GM12878 (cell line): ENCODE measurements at regions not wholly inside any gene's neighbourhood (a gene's known extent, or its start where the extent isn't known, plus 50 kb on each side); places are given as distances from the start of the nearest gene placed in this dataset.

ENCODE experiments used
- ATAC-seq: fragments of 200-7000 bp; cut with Tn5 transposase; 3 replicates; pipeline ENCODE4 v1.9.1; 2020; ENCODE audit warnings: mild to moderate bottlenecking, moderate library complexity
- BruUV-seq: library from RNA; stranded (reverse); fragments of 400-500 nt; replicated peaks from 2 replicates; lab custom pipeline; 2021; lab: Mats Ljungman, UMichigan
- CTCF ChIA-PET: fragments of 300-600 bp; sonication (Branson Sonifier 250); formaldehyde crosslinking; extraction: SDS; loops from one replicate; lab custom pipeline; 2021; ENCODE audit warnings: inconsistent platforms; lab: Yijun Ruan, JAX
- POLR2A ChIA-PET: fragments of 350-600 bp; formaldehyde crosslinking; extraction: SDS; loops from one replicate; lab custom pipeline; 2021; ENCODE audit warnings: inconsistent platforms; lab: Charles Lee
- RAD21 ChIA-PET: fragments of 300-600 bp; sonication (Branson Sonifier 250); formaldehyde crosslinking; loops from one replicate; lab custom pipeline; 2023; ENCODE audit warnings: antibody characterized with exemption; ENCODE audit not compliant: unreplicated experiment; lab: Charles Lee
- SMC1A ChIA-PET: fragments of 300-600 bp; sonication (Branson Sonifier 250); formaldehyde crosslinking; loops from one replicate; lab custom pipeline; 2023; ENCODE audit not compliant: unreplicated experiment, uncharacterized antibody; lab: Charles Lee
- DNase-seq: peaks from one replicate; pipeline ENCODE4 v3.0.0-alpha.2; 2011; ENCODE audit warnings: low read depth, low spot score
- FAIRE-seq: peaks from 3 replicates; lab custom pipeline; 2011; peaks lifted over from hg19 to GRCh38; lab: Jason Lieb, UNC
- H2AFZ ChIP-seq: 2 replicates; pipeline ENCODE4 v1.6.0; 2011; ENCODE audit warnings: low read depth, low read length, control low read depth; ENCODE audit not compliant: control insufficient read depth
- H3K27ac ChIP-seq: 2 replicates; pipeline ENCODE4 v1.5.1; 2011; ENCODE audit warnings: control low read depth; ENCODE audit not compliant: control insufficient read depth, insufficient read depth
- H3K27me3 ChIP-seq, 2 experiments: replicated peaks in 1 of 2; 2 replicates each; pipeline versions ENCODE4 v1.6.0 to v1.6.1; 2011; ENCODE audit warnings: low read length in 1 of 2; ENCODE audit not compliant: control insufficient read depth in 2 of 2, insufficient read depth in 2 of 2
- H3K36me3 ChIP-seq, 2 experiments: 2 replicates each; pipeline ENCODE4 v1.5.1; 2011; ENCODE audit warnings: low read length in 1 of 2; ENCODE audit not compliant: control insufficient read depth in 2 of 2, insufficient read depth in 2 of 2
- H3K4me1 ChIP-seq: 2 replicates; pipeline ENCODE4 v1.6.1; 2011; ENCODE audit warnings: mild to moderate bottlenecking, low read length, moderate library complexity, mixed read lengths; ENCODE audit not compliant: control insufficient read depth, insufficient read depth
- H3K4me2 ChIP-seq: 2 replicates; pipeline ENCODE4 v1.6.0; 2011; ENCODE audit warnings: control low read depth; ENCODE audit not compliant: control insufficient read depth, insufficient read depth
- H3K4me3 ChIP-seq: fragments of 200-600 bp; sonication (generic); 2 replicates; pipeline ENCODE4 v1.5.1; 2016
- H3K79me2 ChIP-seq: 2 replicates; pipeline ENCODE4 v1.6.0; 2011; ENCODE audit warnings: low read length; ENCODE audit not compliant: control insufficient read depth, insufficient read depth
- H3K9ac ChIP-seq: 2 replicates; pipeline ENCODE4 v1.8.0; 2011; ENCODE audit warnings: low read length, control low read depth, mixed read lengths; ENCODE audit not compliant: control insufficient read depth, insufficient read depth
- H3K9me3 ChIP-seq: replicated peaks from 3 replicates; pipeline ENCODE4 v1.5.1; 2011; ENCODE audit warnings: mild to moderate bottlenecking, low read length; ENCODE audit not compliant: control insufficient read depth, insufficient read depth
- H4K20me1 ChIP-seq: 2 replicates; pipeline ENCODE4 v1.6.0; 2011; ENCODE audit not compliant: control insufficient read depth, insufficient read depth
- RCOR1 ChIP-seq: conservative IDR thresholded peaks from 2 replicates; pipeline ENCODE4 v1.6.1; 2012; ENCODE audit warnings: low read depth, low read length, improper control_type of control experiment
- SMC3 ChIP-seq: IDR thresholded peaks from 2 replicates; pipeline ENCODE4 v1.6.1; 2011; ENCODE audit warnings: low read length, improper control_type of control experiment, borderline replicate concordance
- WGBS: methylation state at CpG from one replicate; pipeline ENCODE4 v1.1.6; 2016; ENCODE audit warnings: low lambda C conversion rate; ENCODE audit not compliant: insufficient replicate concordance, insufficient coverage; ENCODE audit errors: missing lambda C conversion rate; 5-methylcytosine and 5-hydroxymethylcytosine counted together
- in situ Hi-C: fragments of 300-500 bp; cut with MboI; formaldehyde crosslinking; loops from 9 replicates; pipeline ENCODE4 v1.14.3; 2018; ENCODE audit warnings: mixed read lengths
- intact Hi-C: fragments of 100-400 bp; cut with micrococcal nuclease; formaldehyde crosslinking; loops from one replicate; pipeline ENCODE4 v1.14.2; 2022; ENCODE audit not compliant: unreplicated experiment
- TF ChIP-seq, protein P1 (sequence below): IDR thresholded peaks from 2 replicates; pipeline ENCODE4 v1.6.1; 2012; ENCODE audit warnings: low read depth, low read length, improper control_type of control experiment
- TF ChIP-seq, protein P2 (sequence below): fragments of 450-650 bp; IDR thresholded peaks from 2 replicates; pipeline ENCODE4 v1.6.1; 2017; ENCODE audit warnings: mild to moderate bottlenecking

DNA sequence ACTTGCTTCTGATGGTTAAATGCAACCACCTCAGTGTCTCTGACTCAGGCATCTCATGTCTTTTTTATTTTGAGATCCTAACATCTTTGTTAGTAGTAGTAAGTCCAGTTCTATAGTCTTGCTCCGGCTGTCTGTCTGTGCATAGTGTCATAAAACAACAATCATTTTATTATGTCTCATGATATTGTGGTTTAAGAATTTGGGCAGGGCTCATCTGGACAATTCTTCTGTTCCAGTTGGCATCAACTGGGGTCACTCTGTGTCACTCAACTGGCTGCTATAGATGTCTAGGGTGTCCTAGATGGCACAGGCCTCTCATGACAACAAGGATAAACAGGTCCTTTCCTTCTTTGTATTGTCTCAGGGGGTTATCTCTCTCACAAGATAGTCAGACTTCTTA, 299.6 kb upstream of the ZNF521 start:
- RAD21 ChIA-PET, result no interaction called here
- no peaks in the 10 kb centered on the region for H4K20me1 ChIP-seq
- no peaks in the 10 kb centered on the region for H3K4me1 ChIP-seq
- no peaks in the 10 kb centered on the region for H3K27me3 ChIP-seq
- POLR2A ChIA-PET, result no interaction called here
- TF ChIP-seq, protein P1, sequence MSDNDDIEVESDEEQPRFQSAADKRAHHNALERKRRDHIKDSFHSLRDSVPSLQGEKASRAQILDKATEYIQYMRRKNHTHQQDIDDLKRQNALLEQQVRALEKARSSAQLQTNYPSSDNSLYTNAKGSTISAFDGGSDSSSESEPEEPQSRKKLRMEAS, result no peak
- TF ChIP-seq RCOR1 (no peak), SMC3 (no peak)
- TF ChIP-seq, protein P2, sequence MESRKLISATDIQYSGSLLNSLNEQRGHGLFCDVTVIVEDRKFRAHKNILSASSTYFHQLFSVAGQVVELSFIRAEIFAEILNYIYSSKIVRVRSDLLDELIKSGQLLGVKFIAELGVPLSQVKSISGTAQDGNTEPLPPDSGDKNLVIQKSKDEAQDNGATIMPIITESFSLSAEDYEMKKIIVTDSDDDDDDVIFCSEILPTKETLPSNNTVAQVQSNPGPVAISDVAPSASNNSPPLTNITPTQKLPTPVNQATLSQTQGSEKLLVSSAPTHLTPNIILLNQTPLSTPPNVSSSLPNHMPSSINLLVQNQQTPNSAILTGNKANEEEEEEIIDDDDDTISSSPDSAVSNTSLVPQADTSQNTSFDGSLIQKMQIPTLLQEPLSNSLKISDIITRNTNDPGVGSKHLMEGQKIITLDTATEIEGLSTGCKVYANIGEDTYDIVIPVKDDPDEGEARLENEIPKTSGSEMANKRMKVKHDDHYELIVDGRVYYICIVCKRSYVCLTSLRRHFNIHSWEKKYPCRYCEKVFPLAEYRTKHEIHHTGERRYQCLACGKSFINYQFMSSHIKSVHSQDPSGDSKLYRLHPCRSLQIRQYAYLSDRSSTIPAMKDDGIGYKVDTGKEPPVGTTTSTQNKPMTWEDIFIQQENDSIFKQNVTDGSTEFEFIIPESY, result no peak
- BruUV-seq, result no TSS peak
- H3K9ac ChIP-seq, result no peak overlapping the region
- ATAC-seq (no peak), DNase-seq (no peak), FAIRE-seq (no peak)
- H3K4me3 ChIP-seq, result no peak overlapping the region
- intact Hi-C loops, result no loop called here
- H2AFZ ChIP-seq, result no peak overlapping the region
- no peak overlapping the region for H3K4me2 ChIP-seq
- in situ Hi-C loops, result no loop called here
- WGBS, result 10% methylated on average over 1 of the region's 1 CpG
- H3K9me3 ChIP-seq, result no peaks in the 10 kb centered on the region
- no peaks in the 10 kb centered on the region for H3K79me2 ChIP-seq
- CTCF ChIA-PET, result no interaction called here
- H3K27ac ChIP-seq, result no peak overlapping the region
- SMC1A ChIA-PET, result no interaction called here
- no peaks in the 10 kb centered on the region for H3K36me3 ChIP-seq
